ENCODE measurements at regions not wholly inside any gene's neighbourhood (a gene's known extent, or its start where the extent isn't known, plus 50 kb on each side); places are given as distances from the start of the nearest gene placed in this dataset.

DNA sequence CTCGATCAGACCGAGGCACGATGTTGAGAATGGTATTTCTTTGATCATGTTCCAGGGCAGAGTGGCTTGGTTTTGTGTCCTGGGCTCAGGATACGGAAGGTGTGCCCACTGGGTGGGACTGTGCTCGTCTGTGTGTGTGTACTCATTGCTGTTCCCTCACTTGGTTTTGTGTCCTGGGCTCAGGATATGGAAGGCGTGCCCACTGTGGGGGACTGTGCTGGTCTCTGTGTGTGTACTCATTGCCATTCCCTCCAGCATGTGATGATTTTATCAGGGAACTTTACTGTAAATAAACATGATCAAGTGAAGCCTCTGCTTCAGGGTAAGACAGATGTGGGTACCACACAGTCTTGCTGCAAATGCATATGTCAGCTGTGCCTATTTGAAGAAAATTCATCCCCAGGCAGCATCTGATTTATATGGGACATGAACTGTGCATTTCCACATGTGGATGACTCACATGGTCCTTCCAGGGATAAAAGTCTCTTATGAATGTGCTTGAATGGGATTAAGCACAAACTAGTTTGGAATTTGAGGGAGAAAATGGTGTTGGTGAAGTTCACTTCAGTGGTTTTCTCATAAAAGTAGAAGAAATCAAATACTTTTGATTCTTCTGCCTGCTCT is 274.3 kb downstream of the QKI start:
- no peak for TF ChIP-seq SPEN (CRISPR knock-in tag; IDR thresholded peaks at IDR 0.05; ENCODE audit: low read depth)
- TF ChIP-seq JARID2 (CRISPR knock-in tag; IDR thresholded peaks at IDR 0.05; ENCODE audit: insufficient replicate concordance): no peak
- TF ChIP-seq ZNF335 (CRISPR knock-in tag; IDR thresholded peaks at IDR 0.05): no peak
- TF ChIP-seq RBM22 (optimal IDR thresholded peaks at IDR 0.05; ENCODE audit: low read length): no peak
- TF ChIP-seq ZNF615 (CRISPR knock-in tag; IDR thresholded peaks at IDR 0.05; ENCODE audit: borderline replicate concordance): no peak
- TF ChIP-seq, protein P1, sequence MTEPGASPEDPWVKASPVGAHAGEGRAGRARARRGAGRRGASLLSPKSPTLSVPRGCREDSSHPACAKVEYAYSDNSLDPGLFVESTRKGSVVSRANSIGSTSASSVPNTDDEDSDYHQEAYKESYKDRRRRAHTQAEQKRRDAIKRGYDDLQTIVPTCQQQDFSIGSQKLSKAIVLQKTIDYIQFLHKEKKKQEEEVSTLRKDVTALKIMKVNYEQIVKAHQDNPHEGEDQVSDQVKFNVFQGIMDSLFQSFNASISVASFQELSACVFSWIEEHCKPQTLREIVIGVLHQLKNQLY (CRISPR knock-in tag; IDR thresholded peaks at IDR 0.05): no peak
- TF ChIP-seq ZBTB7A (CRISPR knock-in tag; IDR thresholded peaks at IDR 0.05): no peak
- TF ChIP-seq FOXO1 (CRISPR knock-in tag; IDR thresholded peaks at IDR 0.05): no peak
- FAIRE-seq (no peak), ATAC-seq (no peak), DNase-seq (ENCODE audit: low spot score) (no peak)
- no peaks in the 10 kb centered on the region for H3K79me2 ChIP-seq (ENCODE audit: insufficient read depth, low read length)
- no peak overlapping the region for H3K4me2 ChIP-seq (ENCODE audit: low read depth, low read length)
- in situ Hi-C loops (cut with HindIII; ENCODE audit: extremely low pct_ligation_motif_present, low pct_unique_long_range_greater_than_20kb) (no loop called here), intact Hi-C loops (cut with micrococcal nuclease; ENCODE audit: unreplicated experiment) (no loop called here)
- 27% methylated on average over 6 of the region's 6 CpGs for WGBS (ENCODE audit: low lambda C conversion rate)
- no peaks in the 10 kb centered on the region; the same call in 1 of the 2 replicates for H4K20me1 ChIP-seq (ENCODE audit: insufficient read depth, low read length)
- CTCF ChIA-PET (ENCODE audit: low intra/inter-chr PET ratio, low total read pairs): no interaction called here
- H3K27ac ChIP-seq (ENCODE audit: extremely low read length, insufficient read depth, low read length): no peak overlapping the region
- no TSS peak for BruUV-seq (replicated peaks)
- no peaks in the 10 kb centered on the region for H3K9me3 ChIP-seq (ENCODE audit: low read length)
- H2AFZ ChIP-seq (ENCODE audit: low read length): no peak overlapping the region
- POLR2A ChIA-PET: no interaction called here
- H3K9ac ChIP-seq (ENCODE audit: insufficient read depth, low read depth, low read length): no peak overlapping the region
- H3K36me3 ChIP-seq (replicated peaks in 1 of 2; ENCODE audit: control insufficient read depth in 1 of 2, insufficient read depth in 2 of 2, low read length in 2 of 2): no peaks in the 10 kb centered on the region
- no peak overlapping the region for H3K4me3 ChIP-seq (replicated peaks in 1 of 3; ENCODE audit: insufficient read depth in 1 of 3, low read depth in 2 of 3, low read length in 3 of 3)
- H3K27me3 ChIP-seq (ENCODE audit: control insufficient read depth in 1 of 2, insufficient read depth in 2 of 2, low read length in 2 of 2): peaks cover 3 to 57% of the 10 kb centered on the region in 2 experiments; a peak in 3 of 5 replicates
- no peaks in the 10 kb centered on the region for H3K4me1 ChIP-seq (ENCODE audit: insufficient read depth, low read length)

GRCh38 chr6:163687075-163687474 is 272.6 kb downstream of the QKI start:
- no peak for ATAC-seq
- no peaks in the 10 kb centered on the region for H3K9me3 ChIP-seq (ENCODE audit: low read length)
- no peaks in the 10 kb centered on the region for H3K79me2 ChIP-seq (ENCODE audit: insufficient read depth, low read length)
- no peak for FAIRE-seq
- H3K4me2 ChIP-seq (ENCODE audit: low read depth, low read length): no peak overlapping the region
- BruUV-seq (replicated peaks): no TSS peak
- in situ Hi-C loops (cut with HindIII; ENCODE audit: extremely low pct_ligation_motif_present, low pct_unique_long_range_greater_than_20kb) (no loop called here), intact Hi-C loops (cut with micrococcal nuclease; ENCODE audit: unreplicated experiment) (no loop called here)
- H3K9ac ChIP-seq (ENCODE audit: insufficient read depth, low read depth, low read length): no peak overlapping the region
- H3K4me1 ChIP-seq (ENCODE audit: insufficient read depth, low read length): no peaks in the 10 kb centered on the region
- POLR2A ChIA-PET: no interaction called here
- TF ChIP-seq MAFK (conservative IDR thresholded peaks at IDR 0.05 in 1 of 2, IDR thresholded peaks at IDR 0.05 in 1 of 2; ENCODE audit: low read length in 2 of 2): peak; percentile 78 to 88
- no peak for TF ChIP-seq BORCS8-MEF2B (CRISPR knock-in tag; IDR thresholded peaks at IDR 0.05)
- no peak for TF ChIP-seq ZNF274 (CRISPR knock-in tag; IDR thresholded peaks at IDR 0.05)
- TF ChIP-seq MAFF (IDR thresholded peaks at IDR 0.05; ENCODE audit: low read depth, low read length): peak; percentile 79
- TF ChIP-seq KLF12 (CRISPR knock-in tag; IDR thresholded peaks at IDR 0.05; ENCODE audit: borderline replicate concordance): no peak
- 81% methylated on average over 2 of the region's 2 CpGs for WGBS (ENCODE audit: low lambda C conversion rate)
- no peaks in the 10 kb centered on the region; the same call in 1 of the 2 replicates for H4K20me1 ChIP-seq (ENCODE audit: insufficient read depth, low read length)
- DNase-seq (ENCODE audit: low spot score): no peak
- H2AFZ ChIP-seq (ENCODE audit: low read length): no peak overlapping the region
- no peak overlapping the region for H3K27ac ChIP-seq (ENCODE audit: extremely low read length, insufficient read depth, low read length)
- peaks cover 3 to 49% of the 10 kb centered on the region in 2 experiments; a peak in 3 of 5 replicates for H3K27me3 ChIP-seq (ENCODE audit: control insufficient read depth in 1 of 2, insufficient read depth in 2 of 2, low read length in 2 of 2)
- H3K36me3 ChIP-seq (replicated peaks in 1 of 2; ENCODE audit: control insufficient read depth in 1 of 2, insufficient read depth in 2 of 2, low read length in 2 of 2): no peaks in the 10 kb centered on the region
- H3K4me3 ChIP-seq (replicated peaks in 1 of 3; ENCODE audit: insufficient read depth in 1 of 3, low read depth in 2 of 3, low read length in 3 of 3): no peak overlapping the region
- CTCF ChIA-PET (ENCODE audit: low intra/inter-chr PET ratio, low total read pairs): no interaction called here

Data from HepG2 (cell line).